ENCODE measurements at regions not wholly inside any gene's neighbourhood (a gene's known extent, or its start where the extent isn't known, plus 50 kb on each side); places are given as distances from the start of the nearest gene placed in this dataset.

GRCh38 chr13:86974251-86974994, 696.7 kb upstream of the SLITRK5 start:
- TF ChIP-seq CTCF (IDR thresholded peaks at IDR 0.05; ENCODE audit: control insufficient read depth, insufficient read depth, low read depth, low read length, missing control alignments) = no peak
- no peak for DNase-seq (ENCODE audit: low read depth)
- H3K4me3 ChIP-seq (ENCODE audit: control insufficient read depth, low read depth, low read length) = no peak overlapping the region

GRCh38 chr13:86974995-86975328, 696.2 kb upstream of the SLITRK5 start:
- no peak overlapping the region for H3K4me3 ChIP-seq (ENCODE audit: control insufficient read depth, low read depth, low read length)
- TF ChIP-seq CTCF (IDR thresholded peaks at IDR 0.05; ENCODE audit: control insufficient read depth, insufficient read depth, low read depth, low read length, missing control alignments) = no peak
- no peak for DNase-seq (ENCODE audit: low read depth)

GRCh38 chr13:86976521-86977324, 694.4 kb upstream of the SLITRK5 start:
- DNase-seq (ENCODE audit: low read depth) = no peak
- TF ChIP-seq CTCF (IDR thresholded peaks at IDR 0.05; ENCODE audit: control insufficient read depth, insufficient read depth, low read depth, low read length, missing control alignments) = no peak

GRCh38 chr13:86986448-86986847, 684.7 kb upstream of the SLITRK5 start:
- DNase-seq (ENCODE audit: low read depth) = no peak
- no peak for TF ChIP-seq CTCF (IDR thresholded peaks at IDR 0.05; ENCODE audit: control insufficient read depth, insufficient read depth, low read depth, low read length, missing control alignments)
- no peak overlapping the region for H3K4me3 ChIP-seq (ENCODE audit: control insufficient read depth, low read depth, low read length)

More at GRCh38 chr13:86976521-86977324, 694.4 kb upstream of the SLITRK5 start:
- H3K4me3 ChIP-seq (ENCODE audit: control insufficient read depth, low read depth, low read length) = no peak overlapping the region

GRCh38 chr13:86992251-86992650, 678.9 kb upstream of the SLITRK5 start:
- no peak for TF ChIP-seq CTCF (IDR thresholded peaks at IDR 0.05; ENCODE audit: control insufficient read depth, insufficient read depth, low read depth, low read length, missing control alignments)
- H3K4me3 ChIP-seq (ENCODE audit: control insufficient read depth, low read depth, low read length) = no peak overlapping the region
- no peak for DNase-seq (ENCODE audit: low read depth)

- H3K4me3 ChIP-seq (ENCODE audit: control insufficient read depth, low read depth, low read length) = no peak overlapping the region
- TF ChIP-seq CTCF (IDR thresholded peaks at IDR 0.05; ENCODE audit: control insufficient read depth, insufficient read depth, low read depth, low read length, missing control alignments) = no peak
- no peak for DNase-seq (ENCODE audit: low read depth)
Observed at GRCh38 chr13:87003265-87003664, 667.9 kb upstream of the SLITRK5 start.

Measured in AG09309 (cell line).